HG02759 (cell line): ENCODE measurements at regions not wholly inside any gene's neighbourhood (a gene's known extent, or its start where the extent isn't known, plus 50 kb on each side); places are given as distances from the start of the nearest gene placed in this dataset.

Experiments used
- ATAC-seq: cut with Tn5 transposase; IDR thresholded peaks from one replicate; pipeline ENCODE4 v1.9.1; 2021; ENCODE audit warnings: mild to moderate bottlenecking, moderate library complexity; ENCODE audit not compliant: unreplicated experiment

- ATAC-seq, result no peak
These were observed 133.8 kb downstream of the TMEM38B start for GRCh38 chr9:105828171-105828570.

- ATAC-seq, result no peak
These were observed 134.4 kb downstream of the TMEM38B start for GRCh38 chr9:105828596-105829213.

- no peak for ATAC-seq
These were observed 136.1 kb downstream of the TMEM38B start for GRCh38 chr9:105830461-105830860.

- ATAC-seq, result no peak
These were observed 137.9 kb downstream of the TMEM38B start for GRCh38 chr9:105832096-105832710.

GRCh38 chr9:105833271-105833975, 139.1 kb downstream of the TMEM38B start:
- no peak for ATAC-seq

- ATAC-seq, result no peak
These were observed 140.1 kb downstream of the TMEM38B start for GRCh38 chr9:105834404-105834803.

- no peak for ATAC-seq
These were observed 141.4 kb downstream of the TMEM38B start for GRCh38 chr9:105835721-105836120.

- no peak for ATAC-seq
These were observed 142.8 kb downstream of the TMEM38B start for GRCh38 chr9:105836936-105837660.

- ATAC-seq, result no peak
These were observed 147.2 kb downstream of the TMEM38B start for GRCh38 chr9:105841562-105841961.

GRCh38 chr9:105842023-105842644, 147.8 kb downstream of the TMEM38B start:
- ATAC-seq, result no peak

GRCh38 chr9:105846825-105847224, 152.5 kb downstream of the TMEM38B start:
- ATAC-seq, result no peak

- no peak for ATAC-seq
These were observed 156.6 kb downstream of the TMEM38B start for GRCh38 chr9:105850852-105851500.

GRCh38 chr9:105854026-105854782, 159.9 kb downstream of the TMEM38B start:
- ATAC-seq, result no peak

- ATAC-seq, result no peak
These were observed 160.7 kb downstream of the TMEM38B start for GRCh38 chr9:105854783-105855724.

- ATAC-seq, result no peak
These were observed 161.6 kb downstream of the TMEM38B start for GRCh38 chr9:105855987-105856386.

- peak; percentile 85 for ATAC-seq
These were observed 163.8 kb downstream of the TMEM38B start for GRCh38 chr9:105858006-105858690.

GRCh38 chr9:105858877-105859276, 164.5 kb downstream of the TMEM38B start:
- no peak for ATAC-seq

GRCh38 chr9:105859428-105860091, 165.2 kb downstream of the TMEM38B start:
- ATAC-seq, result no peak
